H9 (cell line): ENCODE measurements at regions not wholly inside any gene's neighbourhood (a gene's known extent, or its start where the extent isn't known, plus 50 kb on each side); places are given as distances from the start of the nearest gene placed in this dataset.
"Not testable (repeated sequence)": the region's sequence is repeated elsewhere in the genome, so short reads cannot be mapped to it uniquely, and the experiment has no call there.

Source experiments
- DNase-seq: peaks from one replicate; pipeline ENCODE4 v3.0.0-alpha.2; 2017
- H2AFZ ChIP-seq: one replicate; pipeline ENCODE4 v1.6.1; 2013; ENCODE audit warnings: mild to moderate bottlenecking, low read length, control low read depth, moderate library complexity
- H2AK5ac ChIP-seq: 2 replicates; pipeline ENCODE4 v1.6.1; 2013; ENCODE audit warnings: low read length, control low read depth, mixed read lengths; ENCODE audit not compliant: insufficient read length
- H2BK120ac ChIP-seq: one replicate; pipeline ENCODE4 v1.6.1; 2013; ENCODE audit warnings: low read depth, mild to moderate bottlenecking, low read length, control low read depth, inconsistent platforms; ENCODE audit not compliant: poor library complexity, severe bottlenecking
- H2BK12ac ChIP-seq: 2 replicates; pipeline ENCODE4 v1.6.1; 2013; ENCODE audit warnings: low read length, control low read depth, mixed read lengths, low read depth; ENCODE audit not compliant: insufficient read length
- H2BK15ac ChIP-seq: 2 replicates; pipeline ENCODE4 v1.6.1; 2013; ENCODE audit warnings: low read depth, low read length, control low read depth
- H2BK20ac ChIP-seq: one replicate; pipeline ENCODE4 v1.6.1; 2013; ENCODE audit warnings: low read depth, mild to moderate bottlenecking, low read length, control low read depth, inconsistent platforms; ENCODE audit not compliant: poor library complexity, severe bottlenecking
- H2BK5ac ChIP-seq: 2 replicates; pipeline ENCODE4 v1.6.1; 2013; ENCODE audit warnings: low read length, control low read depth, mixed read lengths; ENCODE audit not compliant: insufficient read length
- H3K14ac ChIP-seq: 2 replicates; pipeline ENCODE4 v1.6.1; 2013; ENCODE audit warnings: low read length, control low read depth; ENCODE audit not compliant: insufficient read depth
- H3K18ac ChIP-seq: 2 replicates; pipeline ENCODE4 v1.6.1; 2013; ENCODE audit warnings: low read depth, mild to moderate bottlenecking, mixed read lengths, low read length, control low read depth; ENCODE audit not compliant: insufficient read length
- H3K23ac ChIP-seq: 2 replicates; pipeline ENCODE4 v1.6.1; 2013; ENCODE audit warnings: low read length, control low read depth, mixed read lengths, low read depth; ENCODE audit not compliant: insufficient read length
- H3K23me2 ChIP-seq: 2 replicates; pipeline ENCODE4 v1.6.1; 2013; ENCODE audit warnings: low read depth, mild to moderate bottlenecking, mixed read lengths, low read length, control low read depth; ENCODE audit not compliant: insufficient read length, poor library complexity, severe bottlenecking
- H3K27ac ChIP-seq: 2 replicates; pipeline ENCODE4 v1.5.1; 2013; ENCODE audit warnings: low read length, control low read depth, mixed read lengths, low read depth; ENCODE audit not compliant: insufficient read length
- H3K27me3 ChIP-seq: 2 replicates; pipeline ENCODE4 v1.6.1; 2013; ENCODE audit warnings: low read length, control low read depth, inconsistent platforms; ENCODE audit not compliant: insufficient read depth
- H3K4ac ChIP-seq: 2 replicates; pipeline ENCODE4 v1.6.1; 2013; ENCODE audit warnings: low read depth, mild to moderate bottlenecking, control low read depth, inconsistent platforms, low read length, moderate library complexity
- H3K4me1 ChIP-seq: 2 replicates; pipeline ENCODE4 v1.6.1; 2013; ENCODE audit warnings: low read length, control low read depth, inconsistent platforms; ENCODE audit not compliant: insufficient read depth
- H3K4me2 ChIP-seq: 2 replicates; pipeline ENCODE4 v1.6.1; 2013; ENCODE audit warnings: low read length, control low read depth, mixed read lengths; ENCODE audit not compliant: insufficient read length, insufficient read depth
- H3K56ac ChIP-seq: 2 replicates; pipeline ENCODE4 v1.6.1; 2013; ENCODE audit warnings: low read depth, mild to moderate bottlenecking, mixed read lengths, low read length, control low read depth; ENCODE audit not compliant: insufficient read length
- H3K79me1 ChIP-seq: 2 replicates; pipeline ENCODE4 v1.6.1; 2013; ENCODE audit warnings: low read depth, mild to moderate bottlenecking, moderate library complexity, low read length, control low read depth, inconsistent platforms; ENCODE audit not compliant: insufficient read depth, poor library complexity, severe bottlenecking
- H3K79me2 ChIP-seq: 2 replicates; pipeline ENCODE4 v1.6.1; 2013; ENCODE audit warnings: low read length, control low read depth, inconsistent platforms; ENCODE audit not compliant: insufficient read depth
- H3K9ac ChIP-seq: 2 replicates; pipeline ENCODE4 v1.6.1; 2013; ENCODE audit warnings: low read length, control low read depth, mixed read lengths; ENCODE audit not compliant: insufficient read length; ENCODE audit errors: extremely low read depth
- H3K9me3 ChIP-seq: one replicate; pipeline ENCODE4 v1.6.1; 2013; ENCODE audit warnings: low read depth, low read length, inconsistent platforms; ENCODE audit not compliant: control insufficient read depth
- H3T11ph ChIP-seq: one replicate; pipeline ENCODE4 v1.6.1; 2013; ENCODE audit warnings: mild to moderate bottlenecking, low read length, control low read depth, inconsistent platforms
- H4K20me1 ChIP-seq: one replicate; pipeline ENCODE4 v1.6.1; 2013; ENCODE audit not compliant: control insufficient read depth, insufficient read length, insufficient read depth
- H4K5ac ChIP-seq: 2 replicates; pipeline ENCODE4 v1.6.1; 2013; ENCODE audit warnings: low read depth, mild to moderate bottlenecking, mixed read lengths, low read length, control low read depth; ENCODE audit not compliant: insufficient read length
- H4K8ac ChIP-seq: replicated peaks from 2 replicates; pipeline ENCODE4 v1.6.1; 2013; ENCODE audit warnings: low read length, control low read depth, mixed read lengths, low read depth; ENCODE audit not compliant: insufficient read length
- H4K91ac ChIP-seq: 2 replicates; pipeline ENCODE4 v1.6.1; 2013; ENCODE audit warnings: low read depth, mild to moderate bottlenecking, moderate library complexity, mixed read lengths, low read length, control low read depth; ENCODE audit not compliant: insufficient read length
- H3K27ac Mint-ChIP-seq, 3 experiments: 2 replicates in 2 of 3; 3 replicates in 1 of 3; pipeline ENCODE4 v1.8.0; 2020 to 2021; ENCODE audit warnings: mixed read lengths in 3 of 3, mild to moderate bottlenecking in 1 of 3, moderate library complexity in 1 of 3
- H3K27me3 Mint-ChIP-seq: 2 replicates; pipeline ENCODE4 v1.8.0; 2021; ENCODE audit warnings: low read depth, mild to moderate bottlenecking, moderate library complexity, mixed read lengths
- H3K36me3 Mint-ChIP-seq, 3 experiments: 2 replicates in 2 of 3; 3 replicates in 1 of 3; pipeline ENCODE4 v1.8.0; 2020 to 2021; ENCODE audit warnings: low read depth in 3 of 3, mixed read lengths in 3 of 3; ENCODE audit not compliant: insufficient read depth in 1 of 3
- H3K4me1 Mint-ChIP-seq, 2 experiments: 2 replicates each; pipeline ENCODE4 v1.8.0; 2020; ENCODE audit warnings: mixed read lengths in 2 of 2
- H3K4me3 Mint-ChIP-seq, 2 experiments: 2 replicates in 1 of 2; 3 replicates in 1 of 2; pipeline ENCODE4 v1.8.0; 2020 to 2021; ENCODE audit warnings: mild to moderate bottlenecking in 2 of 2, mixed read lengths in 2 of 2, moderate library complexity in 1 of 2
- H3K9me3 Mint-ChIP-seq, 2 experiments: 2 replicates in 1 of 2; 3 replicates in 1 of 2; pipeline ENCODE4 v1.8.0; 2020; ENCODE audit warnings: mild to moderate bottlenecking in 2 of 2, mixed read lengths in 2 of 2, moderate library complexity in 1 of 2
- WGBS: extraction: QIAGEN DNeasy Blood & Tissue Kit; methylation state at CpG from one replicate; pipeline ENCODE4 v1.1.7; 2013; ENCODE audit warnings: missing lambda C conversion rate, low lambda C conversion rate, mixed read lengths; ENCODE audit not compliant: insufficient read length; ENCODE audit errors: extremely low coverage; 5-methylcytosine and 5-hydroxymethylcytosine counted together

DNA sequence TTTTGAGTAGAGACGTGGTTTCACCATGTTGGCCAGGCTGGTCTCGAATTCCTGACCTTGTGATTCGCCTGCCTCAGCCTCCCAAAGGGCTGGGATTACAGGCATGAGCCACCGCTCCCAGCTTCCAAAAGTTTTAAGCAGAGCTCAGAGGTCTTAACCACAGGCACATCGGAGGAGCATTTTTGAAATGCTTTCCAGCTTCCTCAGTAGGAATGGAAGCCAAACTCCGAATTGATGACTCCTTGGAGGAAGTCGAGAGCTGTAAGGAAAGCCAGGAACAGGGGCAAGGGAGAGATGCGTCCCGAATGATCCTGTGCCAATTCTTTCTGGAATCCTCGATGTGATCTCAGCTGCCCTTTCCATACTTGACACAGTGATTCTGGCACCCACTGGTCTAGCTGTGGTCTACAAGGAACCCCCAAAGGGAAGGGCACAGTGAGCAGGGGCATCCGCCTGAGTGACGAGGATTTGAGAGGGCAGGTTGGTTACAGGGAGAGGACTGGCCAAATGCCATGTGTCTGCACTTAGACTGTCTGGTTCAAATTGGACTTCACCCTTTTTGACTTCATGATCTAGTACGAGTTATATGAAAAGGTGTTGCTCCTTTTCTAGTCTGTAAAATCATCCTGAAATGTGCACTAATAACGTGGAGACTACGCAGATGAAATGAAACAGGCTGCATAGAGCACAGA, 138.2 kb downstream of the ADRA2C start:
- not testable (repeated sequence) for H3K4me3 Mint-ChIP-seq, H3K4me2 ChIP-seq, DNase-seq, H2BK120ac ChIP-seq, H3K14ac ChIP-seq, H2BK20ac ChIP-seq, H3K56ac ChIP-seq, H3K79me2 ChIP-seq, H3K9me3 ChIP-seq, H3K27ac Mint-ChIP-seq, H3K4ac ChIP-seq, H4K20me1 ChIP-seq, H3K27ac ChIP-seq, H3K4me1 Mint-ChIP-seq, H2BK5ac ChIP-seq, H3K23ac ChIP-seq, H3K18ac ChIP-seq, H3K27me3 ChIP-seq, H4K5ac ChIP-seq, H3T11ph ChIP-seq, H3K4me1 ChIP-seq, H3K9me3 Mint-ChIP-seq, H3K36me3 Mint-ChIP-seq, H2BK15ac ChIP-seq, H3K9ac ChIP-seq, H2BK12ac ChIP-seq, H4K8ac ChIP-seq, H3K79me1 ChIP-seq, H4K91ac ChIP-seq, H2AK5ac ChIP-seq, H2AFZ ChIP-seq, H3K23me2 ChIP-seq
- WGBS: no CpG with 5 or more reads among the region's 15 CpGs
- H3K27me3 Mint-ChIP-seq: peaks cover 32% of the 10 kb centered on the region

DNA sequence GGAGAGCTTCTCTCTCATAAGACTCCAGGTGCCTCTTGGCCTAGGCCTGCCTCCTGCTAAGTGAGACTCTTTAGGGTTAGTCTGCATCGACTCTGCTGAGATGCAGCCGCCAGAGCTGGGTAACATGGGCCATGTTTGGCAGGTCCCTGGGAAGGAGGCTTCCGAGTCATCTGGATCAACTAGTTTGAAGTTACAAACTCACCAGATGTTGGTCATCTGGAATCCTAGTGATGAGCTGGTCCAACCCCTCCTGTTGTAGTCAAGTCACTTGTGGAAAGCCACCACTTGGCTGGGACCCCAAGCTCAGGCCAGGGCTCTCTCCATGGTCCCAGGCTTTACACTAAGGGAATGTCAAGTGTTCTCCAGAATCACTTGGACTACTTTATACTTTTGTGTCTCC, 143.4 kb downstream of the ADRA2C start:
- not testable (repeated sequence) for H4K20me1 ChIP-seq, H3K4me2 ChIP-seq, H2BK20ac ChIP-seq, H3K9me3 ChIP-seq, H3K23ac ChIP-seq, H3K4me1 Mint-ChIP-seq, H3K14ac ChIP-seq, H4K5ac ChIP-seq, H2AFZ ChIP-seq, H3K18ac ChIP-seq, H3K4me1 ChIP-seq, H3K79me1 ChIP-seq, H3K36me3 Mint-ChIP-seq, H3K27ac Mint-ChIP-seq, H4K8ac ChIP-seq, H3K56ac ChIP-seq, H2BK15ac ChIP-seq, H3K27me3 ChIP-seq, H3K79me2 ChIP-seq, H4K91ac ChIP-seq, H2BK5ac ChIP-seq, H2BK120ac ChIP-seq, H3K4me3 Mint-ChIP-seq, H3K23me2 ChIP-seq, H2AK5ac ChIP-seq, H3K4ac ChIP-seq, H3K27ac ChIP-seq, H3K9ac ChIP-seq, H2BK12ac ChIP-seq, H3T11ph ChIP-seq, DNase-seq
- WGBS: no CpG with 5 or more reads among the region's 3 CpGs
- Mint-ChIP-seq H3K27me3 (peaks cover 19% of the 10 kb centered on the region), H3K9me3 (peaks cover 9 to 11% of the 10 kb centered on the region in 2 experiments; a peak in 3 of 5 replicates)
